H1 (cell line): ENCODE measurements at regions not wholly inside any gene's neighbourhood (a gene's known extent, or its start where the extent isn't known, plus 50 kb on each side); places are given as distances from the start of the nearest gene placed in this dataset.

Experiments used
- CHD2 ChIP-seq: IDR thresholded peaks from 2 replicates; pipeline ENCODE4 v1.6.1; 2012; ENCODE audit warnings: low read length, improper control_type of control experiment
- POU5F1 ChIP-seq: IDR thresholded peaks from 2 replicates; pipeline ENCODE4 v1.6.1; 2011; ENCODE audit warnings: low read depth, mild to moderate bottlenecking, low read length, moderate library complexity
- SAP30 ChIP-seq: fragments of 300-600 bp; sonication (generic); IDR thresholded peaks from 2 replicates; pipeline ENCODE4 v1.7.1; 2012; ENCODE audit warnings: low read length, moderate library complexity, mild to moderate bottlenecking, inconsistent platforms; ENCODE audit not compliant: insufficient read depth, insufficient replicate concordance
- TBP ChIP-seq: IDR thresholded peaks from 2 replicates; pipeline ENCODE4 v1.6.1; 2011; ENCODE audit warnings: low read depth, low read length, improper control_type of control experiment

DNA sequence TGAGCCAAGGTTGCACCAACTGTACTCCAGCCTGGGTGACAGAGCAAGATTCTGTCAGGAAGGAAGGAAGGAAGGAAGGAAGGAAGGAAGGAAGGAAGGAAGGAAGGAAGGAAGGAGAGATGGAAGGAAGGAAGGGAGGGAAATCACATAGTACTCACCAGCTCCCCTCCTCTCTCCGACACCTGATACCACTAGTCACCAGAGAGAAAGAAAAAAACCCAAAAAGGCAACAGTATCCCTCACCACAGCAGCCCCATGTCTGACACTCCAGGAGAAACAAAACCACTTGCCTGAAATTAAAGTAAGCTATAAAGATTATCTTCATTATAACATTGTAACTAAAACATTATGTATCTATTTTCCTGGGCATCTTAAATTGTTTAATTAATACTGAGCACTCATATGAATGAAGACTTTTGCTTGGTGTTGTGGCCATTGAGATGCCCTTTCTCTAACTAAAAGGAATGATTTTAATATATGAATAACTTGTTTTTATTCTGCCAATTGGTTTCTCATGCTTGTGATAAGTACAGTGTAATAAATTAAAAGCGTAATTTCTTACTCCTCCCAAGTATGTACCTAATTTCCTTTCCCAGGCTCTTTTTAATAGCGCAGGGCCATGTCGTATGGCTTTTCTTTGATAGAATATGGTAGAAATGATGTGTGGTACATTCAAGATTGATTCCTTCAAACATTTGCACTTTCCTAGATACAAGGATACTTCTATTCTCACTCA lies 390.0 kb downstream of the MMUT start (continued):
- TF ChIP-seq SAP30 (no peak), TBP (no peak), CHD2 (no peak), POU5F1 (no peak)
